ENCODE measurements at regions not wholly inside any gene's neighbourhood (a gene's known extent, or its start where the extent isn't known, plus 50 kb on each side); places are given as distances from the start of the nearest gene placed in this dataset.

DNA sequence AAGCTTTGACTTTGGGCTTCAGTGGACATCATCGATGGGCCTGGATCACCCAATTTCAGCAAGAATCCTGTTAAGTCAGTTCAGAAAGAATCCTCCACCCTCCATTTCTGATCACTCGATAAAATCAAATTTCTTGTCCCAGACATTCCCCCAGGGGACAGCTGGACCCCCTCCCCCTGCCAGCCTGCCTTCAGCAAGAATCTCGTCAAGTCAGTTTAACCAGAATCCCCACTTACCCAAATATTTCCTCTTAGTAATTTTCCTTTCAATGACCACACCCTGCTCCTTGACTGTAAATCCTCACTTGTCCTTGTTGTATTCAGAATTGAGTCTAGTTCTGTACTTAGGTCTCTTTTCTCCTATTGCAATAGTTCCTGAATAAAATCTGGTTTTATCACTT is 766.9 kb downstream of the XPNPEP1 start:
- TF ChIP-seq, protein P1, sequence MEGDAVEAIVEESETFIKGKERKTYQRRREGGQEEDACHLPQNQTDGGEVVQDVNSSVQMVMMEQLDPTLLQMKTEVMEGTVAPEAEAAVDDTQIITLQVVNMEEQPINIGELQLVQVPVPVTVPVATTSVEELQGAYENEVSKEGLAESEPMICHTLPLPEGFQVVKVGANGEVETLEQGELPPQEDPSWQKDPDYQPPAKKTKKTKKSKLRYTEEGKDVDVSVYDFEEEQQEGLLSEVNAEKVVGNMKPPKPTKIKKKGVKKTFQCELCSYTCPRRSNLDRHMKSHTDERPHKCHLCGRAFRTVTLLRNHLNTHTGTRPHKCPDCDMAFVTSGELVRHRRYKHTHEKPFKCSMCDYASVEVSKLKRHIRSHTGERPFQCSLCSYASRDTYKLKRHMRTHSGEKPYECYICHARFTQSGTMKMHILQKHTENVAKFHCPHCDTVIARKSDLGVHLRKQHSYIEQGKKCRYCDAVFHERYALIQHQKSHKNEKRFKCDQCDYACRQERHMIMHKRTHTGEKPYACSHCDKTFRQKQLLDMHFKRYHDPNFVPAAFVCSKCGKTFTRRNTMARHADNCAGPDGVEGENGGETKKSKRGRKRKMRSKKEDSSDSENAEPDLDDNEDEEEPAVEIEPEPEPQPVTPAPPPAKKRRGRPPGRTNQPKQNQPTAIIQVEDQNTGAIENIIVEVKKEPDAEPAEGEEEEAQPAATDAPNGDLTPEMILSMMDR (IDR thresholded peaks at IDR 0.05; ENCODE audit: low read length), result no peak
- TF ChIP-seq EZH2 (IDR thresholded peaks at IDR 0.05; ENCODE audit: borderline replicate concordance, low read length), result no peak

Measured in OCI-LY1 (cell line).